Central memory CD8-positive, alpha-beta T cell (primary cell): ENCODE measurements at regions not wholly inside any gene's neighbourhood (a gene's known extent, or its start where the extent isn't known, plus 50 kb on each side); places are given as distances from the start of the nearest gene placed in this dataset.

Experiments used
- ATAC-seq: fragments of 150-1000 bp; cut with Tn5 transposase; replicated peaks from 2 replicates; pipeline ENCODE4 v1.10.0; 2022; ENCODE audit warnings: mild to moderate bottlenecking, moderate FRiP score, moderate number of reproducible peaks; ENCODE audit not compliant: poor library complexity, severe bottlenecking; ENCODE audit errors: extremely low read depth
- DNase-seq, 2 donors: peaks; one replicate each; pipeline ENCODE4 v3.0.0; 2021; ENCODE audit warnings: low spot score in 2 of 2
- H3K27ac Mint-ChIP-seq: one replicate; pipeline ENCODE4 v1.8.0; 2022; ENCODE audit warnings: low read depth, mild to moderate bottlenecking, moderate library complexity, mixed read lengths
- H3K27me3 Mint-ChIP-seq: one replicate; pipeline ENCODE4 v1.8.0; 2022; ENCODE audit warnings: mixed read lengths
- H3K36me3 Mint-ChIP-seq: one replicate; pipeline ENCODE4 v1.8.0; 2022; ENCODE audit warnings: mild to moderate bottlenecking, moderate library complexity, mixed read lengths; ENCODE audit not compliant: insufficient read depth
- H3K4me1 Mint-ChIP-seq: one replicate; pipeline ENCODE4 v1.8.0; 2022; ENCODE audit warnings: mixed read lengths
- H3K4me3 Mint-ChIP-seq: one replicate; pipeline ENCODE4 v1.8.0; 2022; ENCODE audit warnings: mild to moderate bottlenecking, moderate library complexity, mixed read lengths
- H3K9me3 Mint-ChIP-seq: one replicate; pipeline ENCODE4 v1.8.0; 2022; ENCODE audit warnings: mixed read lengths

- no peak overlapping the region for H3K4me3 Mint-ChIP-seq
- DNase-seq (no peak), ATAC-seq (no peak)
- peaks cover 8% of the 10 kb centered on the region for H3K9me3 Mint-ChIP-seq
- H3K27me3 Mint-ChIP-seq: peaks cover 14% of the 10 kb centered on the region
- no peaks in the 10 kb centered on the region for H3K36me3 Mint-ChIP-seq
- no peak overlapping the region for H3K27ac Mint-ChIP-seq
- no peaks in the 10 kb centered on the region for H3K4me1 Mint-ChIP-seq
Observed at GRCh38 chr18:78130232-78131195, 849.1 kb upstream of the SALL3 start.

GRCh38 chr18:78133729-78134128, 845.9 kb upstream of the SALL3 start:
- H3K4me3 Mint-ChIP-seq: no peak overlapping the region
- no peaks in the 10 kb centered on the region for H3K4me1 Mint-ChIP-seq
- H3K27ac Mint-ChIP-seq: no peak overlapping the region
- peaks cover 33% of the 10 kb centered on the region for H3K27me3 Mint-ChIP-seq
- ATAC-seq: no peak
- no peak for DNase-seq
- no peaks in the 10 kb centered on the region for H3K36me3 Mint-ChIP-seq
- H3K9me3 Mint-ChIP-seq: no peaks in the 10 kb centered on the region

GRCh38 chr18:78136986-78137385, 842.6 kb upstream of the SALL3 start:
- H3K4me1 Mint-ChIP-seq: no peaks in the 10 kb centered on the region
- ATAC-seq (no peak), DNase-seq (no peak)
- H3K27me3 Mint-ChIP-seq: peaks cover 37% of the 10 kb centered on the region
- H3K4me3 Mint-ChIP-seq: no peak overlapping the region
- H3K27ac Mint-ChIP-seq: no peak overlapping the region
- no peaks in the 10 kb centered on the region for H3K9me3 Mint-ChIP-seq
- no peaks in the 10 kb centered on the region for H3K36me3 Mint-ChIP-seq

GRCh38 chr18:78138983-78139496, 840.6 kb upstream of the SALL3 start:
- H3K36me3 Mint-ChIP-seq: no peaks in the 10 kb centered on the region
- no peaks in the 10 kb centered on the region for H3K4me1 Mint-ChIP-seq
- H3K27ac Mint-ChIP-seq: no peak overlapping the region
- ATAC-seq: no peak
- H3K9me3 Mint-ChIP-seq: no peaks in the 10 kb centered on the region
- H3K4me3 Mint-ChIP-seq: no peak overlapping the region
- no peak for DNase-seq
- peaks cover 37% of the 10 kb centered on the region for H3K27me3 Mint-ChIP-seq

- ATAC-seq (no peak), DNase-seq (no peak)
- H3K27ac Mint-ChIP-seq: no peak overlapping the region
- no peak overlapping the region for H3K4me3 Mint-ChIP-seq
- H3K27me3 Mint-ChIP-seq: peaks cover 37% of the 10 kb centered on the region
- no peaks in the 10 kb centered on the region for H3K9me3 Mint-ChIP-seq
- H3K4me1 Mint-ChIP-seq: no peaks in the 10 kb centered on the region
- H3K36me3 Mint-ChIP-seq: no peaks in the 10 kb centered on the region
Observed at GRCh38 chr18:78140294-78140693, 839.3 kb upstream of the SALL3 start.

GRCh38 chr18:78144669-78145068, 834.9 kb upstream of the SALL3 start:
- Mint-ChIP-seq H3K36me3 (no peaks in the 10 kb centered on the region), H3K4me3 (no peak overlapping the region), H3K27ac (no peak overlapping the region), H3K9me3 (no peaks in the 10 kb centered on the region), H3K4me1 (no peaks in the 10 kb centered on the region), H3K27me3 (peaks cover 9% of the 10 kb centered on the region)
- no peak for ATAC-seq
- DNase-seq: no peak

GRCh38 chr18:78145096-78145495, 834.5 kb upstream of the SALL3 start:
- Mint-ChIP-seq H3K27me3 (peaks cover 5% of the 10 kb centered on the region), H3K36me3 (no peaks in the 10 kb centered on the region), H3K4me1 (no peaks in the 10 kb centered on the region), H3K9me3 (no peaks in the 10 kb centered on the region), H3K27ac (no peak overlapping the region), H3K4me3 (no peak overlapping the region)
- DNase-seq (no peak), ATAC-seq (no peak)

- DNase-seq (no peak), ATAC-seq (no peak)
- Mint-ChIP-seq H3K9me3 (no peaks in the 10 kb centered on the region), H3K27ac (no peak overlapping the region), H3K4me3 (no peak overlapping the region), H3K27me3 (no peaks in the 10 kb centered on the region), H3K36me3 (no peaks in the 10 kb centered on the region), H3K4me1 (no peaks in the 10 kb centered on the region)
Observed at GRCh38 chr18:78146136-78147085, 833.2 kb upstream of the SALL3 start.

GRCh38 chr18:78150590-78150989, 829.0 kb upstream of the SALL3 start:
- no peak for ATAC-seq
- Mint-ChIP-seq H3K9me3 (no peaks in the 10 kb centered on the region), H3K36me3 (no peaks in the 10 kb centered on the region), H3K4me3 (no peak overlapping the region), H3K27me3 (no peaks in the 10 kb centered on the region), H3K27ac (no peak overlapping the region), H3K4me1 (no peaks in the 10 kb centered on the region)
- no peak for DNase-seq

GRCh38 chr18:78151234-78151633, 828.4 kb upstream of the SALL3 start:
- H3K36me3 Mint-ChIP-seq: no peaks in the 10 kb centered on the region
- DNase-seq: no peak
- no peaks in the 10 kb centered on the region for H3K27me3 Mint-ChIP-seq
- H3K4me1 Mint-ChIP-seq: no peaks in the 10 kb centered on the region
- no peaks in the 10 kb centered on the region for H3K9me3 Mint-ChIP-seq
- no peak overlapping the region for H3K27ac Mint-ChIP-seq
- no peak for ATAC-seq
- no peak overlapping the region for H3K4me3 Mint-ChIP-seq

- DNase-seq: no peak
- no peak for ATAC-seq
- no peak overlapping the region for H3K4me3 Mint-ChIP-seq
- no peak overlapping the region for H3K27ac Mint-ChIP-seq
- H3K27me3 Mint-ChIP-seq: no peaks in the 10 kb centered on the region
- no peaks in the 10 kb centered on the region for H3K9me3 Mint-ChIP-seq
- no peaks in the 10 kb centered on the region for H3K4me1 Mint-ChIP-seq
- H3K36me3 Mint-ChIP-seq: no peaks in the 10 kb centered on the region
Observed at GRCh38 chr18:78151948-78152725, 827.5 kb upstream of the SALL3 start.

GRCh38 chr18:78153362-78153761, 826.3 kb upstream of the SALL3 start:
- no peak for DNase-seq

More at GRCh38 chr18:78153362-78153761, 826.3 kb upstream of the SALL3 start:
- Mint-ChIP-seq H3K4me3 (no peak overlapping the region), H3K27me3 (no peaks in the 10 kb centered on the region), H3K9me3 (no peaks in the 10 kb centered on the region), H3K27ac (no peak overlapping the region), H3K4me1 (no peaks in the 10 kb centered on the region), H3K36me3 (no peaks in the 10 kb centered on the region)
- no peak for ATAC-seq
